H1 (cell line): ENCODE measurements at regions not wholly inside any gene's neighbourhood (a gene's known extent, or its start where the extent isn't known, plus 50 kb on each side); places are given as distances from the start of the nearest gene placed in this dataset.

Experiments
- BCL11A ChIP-seq, 2 experiments: IDR thresholded peaks; one replicate each; pipeline ENCODE4 v1.6.1; 2011; ENCODE audit warnings: low read depth in 2 of 2, low read length in 2 of 2, mild to moderate bottlenecking in 2 of 2
- BRCA1 ChIP-seq: IDR thresholded peaks from 2 replicates; pipeline ENCODE4 v1.6.1; 2012; ENCODE audit warnings: low read depth, low read length, improper control_type of control experiment
- CBX5 ChIP-seq: fragments of 300-800, 300-1000 bp; sonication (generic); IDR thresholded peaks from 2 replicates; pipeline ENCODE4 v1.7.1; 2016; ENCODE audit warnings: antibody characterized with exemption, low read length, low read depth
- EGR1 ChIP-seq: IDR thresholded peaks from 2 replicates; pipeline ENCODE4 v1.6.1; 2011; ENCODE audit warnings: low read depth, low read length, borderline replicate concordance
- KDM1A ChIP-seq: fragments of 200-600, 300-600 bp; sonication (generic); IDR thresholded peaks from 2 replicates; pipeline ENCODE4 v1.7.1; 2016; ENCODE audit warnings: mild to moderate bottlenecking, low read length, borderline replicate concordance
- SIX5 ChIP-seq: IDR thresholded peaks from 2 replicates; pipeline ENCODE4 v1.6.1; 2011; ENCODE audit warnings: mild to moderate bottlenecking, low read depth, low read length
- TF ChIP-seq, protein P1 (sequence below): fragments of 300-600 bp; sonication (generic); IDR thresholded peaks from 2 replicates; pipeline ENCODE4 v1.7.1; 2012; ENCODE audit warnings: low read length, moderate library complexity, mild to moderate bottlenecking, inconsistent platforms; ENCODE audit not compliant: insufficient replicate concordance
- TF ChIP-seq, protein P2 (sequence below): IDR thresholded peaks from 2 replicates; pipeline ENCODE4 v1.6.1; 2012; ENCODE audit warnings: inconsistent platforms

- TF ChIP-seq, protein P1, sequence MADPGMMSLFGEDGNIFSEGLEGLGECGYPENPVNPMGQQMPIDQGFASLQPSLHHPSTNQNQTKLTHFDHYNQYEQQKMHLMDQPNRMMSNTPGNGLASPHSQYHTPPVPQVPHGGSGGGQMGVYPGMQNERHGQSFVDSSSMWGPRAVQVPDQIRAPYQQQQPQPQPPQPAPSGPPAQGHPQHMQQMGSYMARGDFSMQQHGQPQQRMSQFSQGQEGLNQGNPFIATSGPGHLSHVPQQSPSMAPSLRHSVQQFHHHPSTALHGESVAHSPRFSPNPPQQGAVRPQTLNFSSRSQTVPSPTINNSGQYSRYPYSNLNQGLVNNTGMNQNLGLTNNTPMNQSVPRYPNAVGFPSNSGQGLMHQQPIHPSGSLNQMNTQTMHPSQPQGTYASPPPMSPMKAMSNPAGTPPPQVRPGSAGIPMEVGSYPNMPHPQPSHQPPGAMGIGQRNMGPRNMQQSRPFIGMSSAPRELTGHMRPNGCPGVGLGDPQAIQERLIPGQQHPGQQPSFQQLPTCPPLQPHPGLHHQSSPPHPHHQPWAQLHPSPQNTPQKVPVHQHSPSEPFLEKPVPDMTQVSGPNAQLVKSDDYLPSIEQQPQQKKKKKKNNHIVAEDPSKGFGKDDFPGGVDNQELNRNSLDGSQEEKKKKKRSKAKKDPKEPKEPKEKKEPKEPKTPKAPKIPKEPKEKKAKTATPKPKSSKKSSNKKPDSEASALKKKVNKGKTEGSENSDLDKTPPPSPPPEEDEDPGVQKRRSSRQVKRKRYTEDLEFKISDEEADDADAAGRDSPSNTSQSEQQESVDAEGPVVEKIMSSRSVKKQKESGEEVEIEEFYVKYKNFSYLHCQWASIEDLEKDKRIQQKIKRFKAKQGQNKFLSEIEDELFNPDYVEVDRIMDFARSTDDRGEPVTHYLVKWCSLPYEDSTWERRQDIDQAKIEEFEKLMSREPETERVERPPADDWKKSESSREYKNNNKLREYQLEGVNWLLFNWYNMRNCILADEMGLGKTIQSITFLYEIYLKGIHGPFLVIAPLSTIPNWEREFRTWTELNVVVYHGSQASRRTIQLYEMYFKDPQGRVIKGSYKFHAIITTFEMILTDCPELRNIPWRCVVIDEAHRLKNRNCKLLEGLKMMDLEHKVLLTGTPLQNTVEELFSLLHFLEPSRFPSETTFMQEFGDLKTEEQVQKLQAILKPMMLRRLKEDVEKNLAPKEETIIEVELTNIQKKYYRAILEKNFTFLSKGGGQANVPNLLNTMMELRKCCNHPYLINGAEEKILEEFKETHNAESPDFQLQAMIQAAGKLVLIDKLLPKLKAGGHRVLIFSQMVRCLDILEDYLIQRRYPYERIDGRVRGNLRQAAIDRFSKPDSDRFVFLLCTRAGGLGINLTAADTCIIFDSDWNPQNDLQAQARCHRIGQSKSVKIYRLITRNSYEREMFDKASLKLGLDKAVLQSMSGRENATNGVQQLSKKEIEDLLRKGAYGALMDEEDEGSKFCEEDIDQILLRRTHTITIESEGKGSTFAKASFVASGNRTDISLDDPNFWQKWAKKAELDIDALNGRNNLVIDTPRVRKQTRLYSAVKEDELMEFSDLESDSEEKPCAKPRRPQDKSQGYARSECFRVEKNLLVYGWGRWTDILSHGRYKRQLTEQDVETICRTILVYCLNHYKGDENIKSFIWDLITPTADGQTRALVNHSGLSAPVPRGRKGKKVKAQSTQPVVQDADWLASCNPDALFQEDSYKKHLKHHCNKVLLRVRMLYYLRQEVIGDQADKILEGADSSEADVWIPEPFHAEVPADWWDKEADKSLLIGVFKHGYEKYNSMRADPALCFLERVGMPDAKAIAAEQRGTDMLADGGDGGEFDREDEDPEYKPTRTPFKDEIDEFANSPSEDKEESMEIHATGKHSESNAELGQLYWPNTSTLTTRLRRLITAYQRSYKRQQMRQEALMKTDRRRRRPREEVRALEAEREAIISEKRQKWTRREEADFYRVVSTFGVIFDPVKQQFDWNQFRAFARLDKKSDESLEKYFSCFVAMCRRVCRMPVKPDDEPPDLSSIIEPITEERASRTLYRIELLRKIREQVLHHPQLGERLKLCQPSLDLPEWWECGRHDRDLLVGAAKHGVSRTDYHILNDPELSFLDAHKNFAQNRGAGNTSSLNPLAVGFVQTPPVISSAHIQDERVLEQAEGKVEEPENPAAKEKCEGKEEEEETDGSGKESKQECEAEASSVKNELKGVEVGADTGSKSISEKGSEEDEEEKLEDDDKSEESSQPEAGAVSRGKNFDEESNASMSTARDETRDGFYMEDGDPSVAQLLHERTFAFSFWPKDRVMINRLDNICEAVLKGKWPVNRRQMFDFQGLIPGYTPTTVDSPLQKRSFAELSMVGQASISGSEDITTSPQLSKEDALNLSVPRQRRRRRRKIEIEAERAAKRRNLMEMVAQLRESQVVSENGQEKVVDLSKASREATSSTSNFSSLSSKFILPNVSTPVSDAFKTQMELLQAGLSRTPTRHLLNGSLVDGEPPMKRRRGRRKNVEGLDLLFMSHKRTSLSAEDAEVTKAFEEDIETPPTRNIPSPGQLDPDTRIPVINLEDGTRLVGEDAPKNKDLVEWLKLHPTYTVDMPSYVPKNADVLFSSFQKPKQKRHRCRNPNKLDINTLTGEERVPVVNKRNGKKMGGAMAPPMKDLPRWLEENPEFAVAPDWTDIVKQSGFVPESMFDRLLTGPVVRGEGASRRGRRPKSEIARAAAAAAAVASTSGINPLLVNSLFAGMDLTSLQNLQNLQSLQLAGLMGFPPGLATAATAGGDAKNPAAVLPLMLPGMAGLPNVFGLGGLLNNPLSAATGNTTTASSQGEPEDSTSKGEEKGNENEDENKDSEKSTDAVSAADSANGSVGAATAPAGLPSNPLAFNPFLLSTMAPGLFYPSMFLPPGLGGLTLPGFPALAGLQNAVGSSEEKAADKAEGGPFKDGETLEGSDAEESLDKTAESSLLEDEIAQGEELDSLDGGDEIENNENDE: no peak
- TF ChIP-seq KDM1A: no peak
- TF ChIP-seq BCL11A (IDR thresholded peaks at IDR 0.05; ENCODE audit: low read depth in 2 of 2, low read length in 2 of 2): no peak
- TF ChIP-seq SIX5: no peak
- no peak for TF ChIP-seq EGR1
- no peak for TF ChIP-seq BRCA1
- TF ChIP-seq, protein P2, sequence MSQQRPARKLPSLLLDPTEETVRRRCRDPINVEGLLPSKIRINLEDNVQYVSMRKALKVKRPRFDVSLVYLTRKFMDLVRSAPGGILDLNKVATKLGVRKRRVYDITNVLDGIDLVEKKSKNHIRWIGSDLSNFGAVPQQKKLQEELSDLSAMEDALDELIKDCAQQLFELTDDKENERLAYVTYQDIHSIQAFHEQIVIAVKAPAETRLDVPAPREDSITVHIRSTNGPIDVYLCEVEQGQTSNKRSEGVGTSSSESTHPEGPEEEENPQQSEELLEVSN: no peak
- no peak for TF ChIP-seq CBX5
- TF ChIP-seq, all 59 proteins: peak for 0
Measured at GRCh38 chr14:39991041-39991440, 558.8 kb upstream of the FBXO33 start (continued).
